ENCODE measurements at regions not wholly inside any gene's neighbourhood (a gene's known extent, or its start where the extent isn't known, plus 50 kb on each side); places are given as distances from the start of the nearest gene placed in this dataset.

DNA sequence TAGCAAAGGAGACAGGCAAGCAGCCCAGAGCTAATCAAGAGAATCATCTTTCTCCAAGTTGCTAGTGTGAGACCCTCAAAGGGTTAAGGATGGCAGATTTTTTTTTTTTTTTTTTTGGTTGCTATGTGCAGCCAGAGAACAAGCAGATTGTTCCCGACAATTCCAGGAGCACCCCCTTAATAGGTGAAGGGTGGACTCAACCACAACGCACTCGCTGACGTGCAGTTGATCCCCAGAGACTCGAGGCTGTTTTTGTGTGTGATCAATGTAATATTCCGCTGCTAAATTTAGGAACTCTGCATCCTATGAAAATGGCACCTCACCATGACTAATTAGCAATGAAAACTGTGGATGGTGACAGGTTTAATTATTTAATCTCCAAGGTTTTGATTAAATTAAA is 789.0 kb downstream of the KCNA4 start:
- TF ChIP-seq, protein P1, sequence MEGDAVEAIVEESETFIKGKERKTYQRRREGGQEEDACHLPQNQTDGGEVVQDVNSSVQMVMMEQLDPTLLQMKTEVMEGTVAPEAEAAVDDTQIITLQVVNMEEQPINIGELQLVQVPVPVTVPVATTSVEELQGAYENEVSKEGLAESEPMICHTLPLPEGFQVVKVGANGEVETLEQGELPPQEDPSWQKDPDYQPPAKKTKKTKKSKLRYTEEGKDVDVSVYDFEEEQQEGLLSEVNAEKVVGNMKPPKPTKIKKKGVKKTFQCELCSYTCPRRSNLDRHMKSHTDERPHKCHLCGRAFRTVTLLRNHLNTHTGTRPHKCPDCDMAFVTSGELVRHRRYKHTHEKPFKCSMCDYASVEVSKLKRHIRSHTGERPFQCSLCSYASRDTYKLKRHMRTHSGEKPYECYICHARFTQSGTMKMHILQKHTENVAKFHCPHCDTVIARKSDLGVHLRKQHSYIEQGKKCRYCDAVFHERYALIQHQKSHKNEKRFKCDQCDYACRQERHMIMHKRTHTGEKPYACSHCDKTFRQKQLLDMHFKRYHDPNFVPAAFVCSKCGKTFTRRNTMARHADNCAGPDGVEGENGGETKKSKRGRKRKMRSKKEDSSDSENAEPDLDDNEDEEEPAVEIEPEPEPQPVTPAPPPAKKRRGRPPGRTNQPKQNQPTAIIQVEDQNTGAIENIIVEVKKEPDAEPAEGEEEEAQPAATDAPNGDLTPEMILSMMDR (IDR thresholded peaks at IDR 0.05), result no peak
- no peak for TF ChIP-seq POLR2A (IDR thresholded peaks at IDR 0.05)
- TF ChIP-seq POLR2AphosphoS5 (IDR thresholded peaks at IDR 0.05), result no peak

Data from breast epithelium (tissue), 3 donors.